AG09309 (cell line): ENCODE measurements at regions not wholly inside any gene's neighbourhood (a gene's known extent, or its start where the extent isn't known, plus 50 kb on each side); places are given as distances from the start of the nearest gene placed in this dataset.

ENCODE experiments used
- DNase-seq: peaks from one replicate; pipeline ENCODE4 v3.0.0-alpha.2; 2010; ENCODE audit warnings: low read depth
- H3K4me3 ChIP-seq: 2 replicates; pipeline ENCODE4 v1.5.1; 2011; ENCODE audit warnings: mild to moderate bottlenecking, low read depth, low read length, moderate library complexity; ENCODE audit not compliant: control insufficient read depth
- CTCF ChIP-seq: IDR thresholded peaks from 2 replicates; pipeline ENCODE4 v1.5.1; 2011; ENCODE audit warnings: mild to moderate bottlenecking, low read depth, low read length, inconsistent platforms; ENCODE audit not compliant: insufficient read depth, control insufficient read depth; ENCODE audit errors: missing control alignments

- no peak for DNase-seq
- no peak for TF ChIP-seq CTCF
- no peak overlapping the region for H3K4me3 ChIP-seq
Measured at GRCh38 chr15:100820528-100820927, 59.1 kb upstream of the ALDH1A3 start.

GRCh38 chr15:100821327-100821726, 58.3 kb upstream of the ALDH1A3 start:
- no peak for TF ChIP-seq CTCF

GRCh38 chr15:100824211-100824610, 55.4 kb upstream of the ALDH1A3 start:
- no peak for TF ChIP-seq CTCF

More at GRCh38 chr15:100821327-100821726, 58.3 kb upstream of the ALDH1A3 start:
- H3K4me3 ChIP-seq, result no peak overlapping the region
- DNase-seq, result no peak

GRCh38 chr15:100829457-100829856, 50.2 kb upstream of the ALDH1A3 start:
- TF ChIP-seq CTCF, result no peak
- no peak for DNase-seq
- H3K4me3 ChIP-seq, result no peak overlapping the region

More at GRCh38 chr15:100824211-100824610, 55.4 kb upstream of the ALDH1A3 start:
- H3K4me3 ChIP-seq, result no peak overlapping the region
- no peak for DNase-seq
